Neural cell (in vitro differentiated cells): ENCODE measurements at regions not wholly inside any gene's neighbourhood (a gene's known extent, or its start where the extent isn't known, plus 50 kb on each side); places are given as distances from the start of the nearest gene placed in this dataset.

Experiments
- H2AFZ ChIP-seq: fragments of 200-600, 300-800 bp; sonication (generic), shearing (Covaris generic); 2 replicates; pipeline ENCODE4 v1.6.0; 2014; ENCODE audit warnings: low read depth, mild to moderate bottlenecking, antibody characterized with exemption, low read length, moderate library complexity
- H3F3A ChIP-seq: fragments of 200-600 bp; shearing (Covaris generic); 2 replicates; pipeline ENCODE4 v1.6.1; 2016; ENCODE audit warnings: mild to moderate bottlenecking, moderate library complexity, mixed read lengths, antibody characterized with exemption, low read length; ENCODE audit not compliant: insufficient read depth, poor library complexity, severe bottlenecking
- H3K27ac ChIP-seq: fragments of 200-600, 300-800 bp; sonication (generic), shearing (Covaris generic); 2 replicates; pipeline ENCODE4 v1.5.1; 2014; ENCODE audit warnings: mild to moderate bottlenecking, low read length, moderate library complexity
- H3K27me3 ChIP-seq: fragments of 300-800, 200-600 bp; sonication (generic), shearing (Covaris generic); 2 replicates; pipeline ENCODE4 v1.6.0; 2014; ENCODE audit warnings: mild to moderate bottlenecking, low read depth, low read length, moderate library complexity; ENCODE audit not compliant: insufficient read depth
- H3K36me3 ChIP-seq: fragments of 300-800, 200-600 bp; sonication (generic), shearing (Covaris generic); 2 replicates; pipeline ENCODE4 v1.5.1; 2014; ENCODE audit warnings: mild to moderate bottlenecking, antibody characterized with exemption, low read length, moderate library complexity; ENCODE audit not compliant: insufficient read depth
- H3K4me2 ChIP-seq: fragments of 300-800, 200-600 bp; sonication (generic), shearing (Covaris generic); 2 replicates; pipeline ENCODE4 v1.6.0; 2014; ENCODE audit warnings: mild to moderate bottlenecking, low read length
- H3K4me3 ChIP-seq: fragments of 300-800, 200-600 bp; sonication (generic), shearing (Covaris generic); 2 replicates; pipeline ENCODE4 v1.5.1; 2014; ENCODE audit warnings: mild to moderate bottlenecking, low read length, moderate library complexity
- H3K79me2 ChIP-seq: fragments of 200-600 bp; shearing (Covaris generic); replicated peaks from 2 replicates; pipeline ENCODE4 v1.6.0; 2014; ENCODE audit warnings: mild to moderate bottlenecking, low read length, moderate library complexity; ENCODE audit not compliant: insufficient read depth
- H3K9ac ChIP-seq: fragments of 300-800, 200-600 bp; sonication (generic), shearing (Covaris generic); 2 replicates; pipeline ENCODE4 v1.6.1; 2016; ENCODE audit warnings: mild to moderate bottlenecking, low read length, mixed read lengths
- H3K9me2 ChIP-seq: fragments of 200-600 bp; shearing (Covaris generic); 2 replicates; pipeline ENCODE4 v1.6.1; 2016; ENCODE audit warnings: mild to moderate bottlenecking, low read length, mixed read lengths; ENCODE audit not compliant: insufficient read depth
- H3K9me3 ChIP-seq: fragments of 200-600, 300-800 bp; sonication (generic), shearing (Covaris generic); 2 replicates; pipeline ENCODE4 v1.6.1; 2016; ENCODE audit warnings: mild to moderate bottlenecking, mixed run types, low read length, moderate library complexity, mixed read lengths
- H4K20me1 ChIP-seq: fragments of 200-600 bp; shearing (Covaris generic); 2 replicates; pipeline ENCODE4 v1.6.1; 2016; ENCODE audit warnings: mild to moderate bottlenecking, mixed run types; ENCODE audit not compliant: insufficient read depth
- CTCF ChIP-seq: fragments of 450-650 bp; IDR thresholded peaks from 2 replicates; pipeline ENCODE4 v1.5.1; 2014; ENCODE audit warnings: antibody characterized with exemption, mild to moderate bottlenecking, moderate library complexity; ENCODE audit not compliant: poor library complexity, severe bottlenecking
- EP300 ChIP-seq: fragments of 450-650 bp; conservative IDR thresholded peaks from 2 replicates; pipeline ENCODE4 v1.6.1; 2014; ENCODE audit warnings: antibody characterized with exemption, mild to moderate bottlenecking, moderate library complexity; ENCODE audit not compliant: poor library complexity, severe bottlenecking
- EZH2 ChIP-seq: fragments of 200-600, 300-800 bp; shearing (Covaris generic), sonication (generic); IDR thresholded peaks from 2 replicates; pipeline ENCODE4 v1.6.1; 2014; ENCODE audit warnings: antibody characterized with exemption, low read length, borderline replicate concordance, mild to moderate bottlenecking; ENCODE audit not compliant: insufficient read depth, poor library complexity, severe bottlenecking
- MXI1 ChIP-seq: fragments of 450-650 bp; conservative IDR thresholded peaks from 2 replicates; pipeline ENCODE4 v1.6.1; 2014; ENCODE audit warnings: antibody characterized with exemption, mild to moderate bottlenecking; ENCODE audit not compliant: poor library complexity, severe bottlenecking
- POLR2AphosphoS5 ChIP-seq: IDR thresholded peaks from 2 replicates; pipeline ENCODE4 v1.6.1; 2012
- RAD21 ChIP-seq: fragments of 450-650 bp; conservative IDR thresholded peaks from 2 replicates; pipeline ENCODE4 v1.6.1; 2014; ENCODE audit warnings: antibody characterized with exemption, mild to moderate bottlenecking, moderate library complexity
- REST ChIP-seq: IDR thresholded peaks from 2 replicates; pipeline ENCODE4 v1.6.1; 2012; ENCODE audit warnings: borderline replicate concordance
- SMC3 ChIP-seq: fragments of 450-650 bp; conservative IDR thresholded peaks from 2 replicates; pipeline ENCODE4 v1.6.1; 2014; ENCODE audit warnings: antibody characterized with exemption, mild to moderate bottlenecking, moderate library complexity; ENCODE audit not compliant: poor library complexity
- TAF1 ChIP-seq: IDR thresholded peaks from 2 replicates; pipeline ENCODE4 v1.6.1; 2012; ENCODE audit warnings: low read depth

GRCh38 chr13:74570046-74570445 lies 435.8 kb upstream of the KLF12 start:
- Histone ChIP-seq H3K36me3 (no peaks in the 10 kb centered on the region), H2AFZ (no peak overlapping the region), H3K4me2 (no peak overlapping the region), H3K27me3 (no peaks in the 10 kb centered on the region), H3K4me3 (no peak overlapping the region), H4K20me1 (no peaks in the 10 kb centered on the region), H3K9ac (no peak overlapping the region), H3F3A (no peaks in the 10 kb centered on the region), H3K9me3 (no peaks in the 10 kb centered on the region), H3K9me2 (no peaks in the 10 kb centered on the region), H3K79me2 (no peaks in the 10 kb centered on the region), H3K27ac (no peak overlapping the region)
- no peak for TF ChIP-seq SMC3
- TF ChIP-seq CTCF, result no peak
- TF ChIP-seq MXI1, result no peak
- TF ChIP-seq RAD21, result no peak
- TF ChIP-seq EZH2, result no peak
- no peak for TF ChIP-seq POLR2AphosphoS5
- TF ChIP-seq REST, result no peak
- no peak for TF ChIP-seq EP300
- no peak for TF ChIP-seq TAF1

GRCh38 chr13:74569251-74569650 lies 435.0 kb upstream of the KLF12 start:
- Histone ChIP-seq H3K4me3 (no peak overlapping the region), H3K36me3 (no peaks in the 10 kb centered on the region), H3K4me2 (no peak overlapping the region), H3K9me2 (no peaks in the 10 kb centered on the region), H3F3A (no peaks in the 10 kb centered on the region), H3K79me2 (no peaks in the 10 kb centered on the region), H4K20me1 (no peaks in the 10 kb centered on the region), H3K9me3 (no peaks in the 10 kb centered on the region), H2AFZ (no peak overlapping the region), H3K27ac (no peak overlapping the region), H3K27me3 (no peaks in the 10 kb centered on the region), H3K9ac (no peak overlapping the region)
- no peak for TF ChIP-seq REST
- no peak for TF ChIP-seq RAD21
- no peak for TF ChIP-seq CTCF
